GM21786 (cell line): ENCODE measurements at regions not wholly inside any gene's neighbourhood (a gene's known extent, or its start where the extent isn't known, plus 50 kb on each side); places are given as distances from the start of the nearest gene placed in this dataset.

Experiments used
- ATAC-seq: cut with Tn5 transposase; IDR thresholded peaks from one replicate; pipeline ENCODE4 v1.9.1; 2021; ENCODE audit not compliant: unreplicated experiment

DNA sequence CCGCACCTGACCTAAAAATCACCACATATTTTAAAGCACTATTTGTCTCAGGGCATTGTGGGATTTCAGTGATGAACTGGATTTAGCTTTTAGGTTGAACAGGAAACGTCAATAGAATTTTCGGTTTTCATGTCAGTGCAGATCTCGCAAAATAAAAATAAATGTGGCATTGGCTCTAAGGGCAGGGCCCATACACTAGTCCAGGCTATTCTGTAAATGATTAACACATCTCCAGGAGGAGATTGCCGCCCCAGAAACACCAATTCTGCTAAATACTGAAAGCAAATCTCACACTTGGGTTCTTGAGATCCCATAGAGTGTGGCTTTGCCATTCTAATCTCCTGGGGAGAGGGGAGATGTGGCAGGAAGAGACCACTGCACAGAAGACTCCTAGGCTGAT, 1494.0 kb upstream of the TMEM132C start:
- no peak for ATAC-seq

GRCh38 chr12:126773491-126773890, 1493.5 kb upstream of the TMEM132C start:
- ATAC-seq: no peak

DNA sequence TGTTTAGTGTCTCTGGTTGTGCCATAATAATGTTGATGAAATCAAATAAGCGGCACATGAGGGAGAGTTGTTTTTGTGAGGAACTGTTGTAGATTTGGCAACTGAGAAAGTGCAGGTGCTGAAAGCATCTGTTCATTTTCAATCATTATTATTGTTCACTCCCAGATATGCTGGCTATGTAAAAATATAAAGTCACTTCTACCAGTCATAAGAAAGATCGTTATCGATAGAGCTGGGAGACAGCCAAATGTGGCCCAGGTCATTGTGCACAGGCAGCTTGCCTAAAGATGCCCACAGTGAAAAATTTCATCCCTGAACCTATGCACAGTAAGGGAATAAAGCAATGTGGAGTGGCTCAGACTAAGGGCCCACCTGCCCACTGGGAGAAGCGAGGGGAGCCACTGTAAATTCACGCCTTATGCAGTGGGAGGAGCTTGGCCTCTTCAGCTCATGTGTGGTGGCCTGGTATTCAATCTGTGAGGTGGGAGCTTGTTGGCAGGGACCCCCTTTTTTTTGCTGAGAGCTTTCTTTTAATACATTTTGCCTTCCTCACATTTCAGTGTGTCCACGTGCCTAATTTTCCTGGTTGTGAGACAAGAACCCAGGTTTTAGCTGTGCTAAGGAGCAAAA, 1490.8 kb upstream of the TMEM132C start:
- ATAC-seq: no peak

DNA sequence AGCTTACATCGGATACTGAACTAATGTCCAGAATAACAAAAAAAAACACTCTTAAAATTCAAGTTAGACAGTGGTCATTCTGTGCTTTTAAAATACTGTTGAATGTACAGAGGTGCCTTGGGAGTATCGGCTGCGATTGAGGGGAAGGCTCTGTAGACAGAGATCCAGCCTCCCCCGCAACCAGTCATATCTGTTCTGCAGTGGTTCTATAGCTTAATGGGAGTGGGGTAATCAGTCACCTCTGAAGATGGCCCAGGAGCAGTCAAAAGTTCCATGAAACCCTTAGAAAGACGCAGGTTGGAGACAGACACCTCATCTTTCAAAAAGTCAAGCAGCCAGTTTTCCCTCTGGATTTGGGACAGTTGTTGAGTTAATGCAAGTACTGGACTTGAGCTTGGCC, 1486.6 kb upstream of the TMEM132C start:
- no peak for ATAC-seq

DNA sequence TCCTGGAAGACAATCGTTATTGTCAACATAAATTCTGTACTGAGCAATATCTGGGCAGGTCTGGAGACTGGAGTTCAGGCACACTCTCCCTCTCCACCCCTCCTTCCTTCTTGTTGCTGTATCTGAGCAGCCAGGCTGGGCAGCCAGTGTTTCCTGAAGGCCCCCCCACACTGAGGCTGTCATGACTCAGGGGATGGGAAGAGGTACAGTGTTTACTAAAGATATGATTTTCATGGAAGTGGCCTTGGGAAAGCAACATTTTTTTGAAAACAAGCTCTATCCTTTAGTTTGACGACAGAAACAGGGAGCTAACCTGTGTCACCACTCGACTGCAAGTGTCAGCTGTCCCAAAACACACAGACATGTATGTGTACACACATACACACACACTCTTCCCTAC, 1485.4 kb upstream of the TMEM132C start:
- no peak for ATAC-seq

GRCh38 chr12:126782083-126782482, 1484.9 kb upstream of the TMEM132C start:
- ATAC-seq: no peak

- no peak for ATAC-seq
Measured at GRCh38 chr12:126784328-126784921, 1482.5 kb upstream of the TMEM132C start.

DNA sequence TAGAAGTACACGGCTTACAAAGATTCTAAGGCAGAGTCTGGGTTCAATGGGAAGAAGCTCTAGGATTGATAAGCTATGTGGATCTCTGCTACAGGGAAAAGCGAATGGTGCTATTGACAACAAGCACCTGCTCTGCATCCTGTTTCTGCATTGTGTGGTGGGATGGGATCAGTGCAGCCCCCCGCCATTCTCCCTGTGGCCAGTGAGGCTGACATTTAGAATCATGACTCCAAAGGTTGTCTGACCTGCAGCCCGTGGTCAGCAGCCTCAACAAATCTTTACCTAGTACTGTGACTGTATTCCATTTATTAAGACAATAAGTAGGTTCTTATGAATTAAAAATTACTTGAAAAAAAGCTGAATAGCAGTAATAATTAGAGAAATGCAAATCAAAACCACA, 1477.0 kb upstream of the TMEM132C start:
- ATAC-seq: no peak

- ATAC-seq: no peak
Measured at GRCh38 chr12:126791122-126791521, 1475.8 kb upstream of the TMEM132C start.

- ATAC-seq: no peak
Measured at GRCh38 chr12:126792411-126792810, 1474.6 kb upstream of the TMEM132C start.

DNA sequence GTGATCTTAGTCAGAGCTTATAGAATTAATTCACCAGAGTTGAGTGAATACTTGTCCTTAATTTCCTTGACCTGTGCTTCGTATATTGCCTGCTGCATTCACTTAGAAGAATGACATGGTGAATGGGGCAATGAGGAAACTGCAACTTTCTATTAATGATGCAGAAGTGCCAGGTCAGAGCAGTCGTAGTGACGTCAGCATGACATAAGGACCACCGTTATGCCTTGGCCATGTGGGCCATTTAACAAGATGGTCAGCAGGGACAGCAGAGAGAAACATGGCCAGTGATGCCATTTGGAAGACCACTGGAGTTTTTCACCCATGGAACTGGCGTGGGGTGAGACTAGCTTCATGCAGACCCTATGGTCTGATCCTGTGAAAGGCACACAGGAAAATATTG, 1469.4 kb upstream of the TMEM132C start:
- ATAC-seq: no peak

DNA sequence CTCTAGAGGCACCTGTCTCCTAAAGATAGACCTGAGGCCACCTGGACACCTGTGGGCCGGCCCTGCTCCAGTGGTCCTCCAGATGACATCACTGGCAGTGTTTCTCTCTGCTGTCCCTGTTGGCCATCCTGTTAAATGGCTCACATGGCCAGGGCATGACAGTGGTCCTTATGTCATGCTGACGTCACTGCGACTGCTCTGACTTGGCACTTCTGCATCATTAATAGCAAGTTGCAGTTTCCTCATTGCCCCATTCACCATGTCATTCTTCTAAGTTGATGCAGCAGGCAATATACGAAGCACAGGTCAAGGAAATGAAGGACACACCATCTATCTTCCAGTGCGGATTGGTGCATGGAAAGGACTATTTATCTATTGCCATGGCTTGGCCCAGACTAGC, 1468.5 kb upstream of the TMEM132C start:
- ATAC-seq: no peak

DNA sequence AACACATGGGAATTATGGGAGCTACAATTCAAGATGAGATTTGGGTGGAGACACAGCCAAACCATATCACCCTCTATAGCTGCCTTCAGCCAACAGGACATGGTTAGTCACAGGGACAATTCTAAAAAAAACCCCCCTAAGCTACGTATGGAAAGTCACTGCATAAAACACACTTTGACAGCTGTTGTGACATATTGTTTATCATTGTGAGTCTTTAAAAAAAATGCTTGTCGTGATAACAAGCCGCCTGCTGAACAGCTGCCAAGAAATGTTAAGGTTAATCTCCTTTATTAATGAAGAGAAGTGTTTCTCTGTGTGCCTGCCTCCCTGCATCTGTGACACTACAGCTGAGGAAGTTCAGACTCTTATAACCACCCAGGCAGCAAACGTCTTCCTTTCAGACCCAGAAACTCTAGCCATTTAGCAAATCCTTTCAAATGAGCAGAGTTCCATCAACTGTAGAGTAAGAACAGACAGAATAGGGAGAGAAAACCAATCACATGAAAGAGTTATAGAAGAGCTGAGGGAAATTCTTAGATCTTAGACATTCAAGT, 1459.6 kb upstream of the TMEM132C start:
- ATAC-seq: no peak

- no peak for ATAC-seq
Measured at GRCh38 chr12:126811391-126811790, 1455.6 kb upstream of the TMEM132C start.

DNA sequence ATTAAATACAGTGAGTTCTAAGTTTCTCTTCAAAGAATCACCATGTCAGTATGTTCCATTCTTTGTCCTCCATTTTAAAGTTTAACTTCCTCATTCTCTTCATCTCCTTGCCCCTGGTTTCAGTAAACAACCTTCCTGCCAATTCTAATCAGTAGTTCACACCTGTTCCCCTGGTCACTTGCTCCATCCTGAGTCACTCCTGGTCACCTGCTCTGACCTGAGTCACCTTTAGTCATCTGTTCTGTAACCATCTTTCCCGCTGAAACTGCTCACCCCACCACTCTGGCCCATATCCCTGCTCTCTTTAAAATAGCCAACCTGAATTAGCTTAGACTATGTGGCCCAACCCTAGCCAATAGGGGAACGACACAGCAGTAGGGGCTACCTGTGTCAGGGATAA, 1447.4 kb upstream of the TMEM132C start:
- no peak for ATAC-seq

GRCh38 chr12:126830778-126831680, 1435.9 kb upstream of the TMEM132C start:
- ATAC-seq: no peak

DNA sequence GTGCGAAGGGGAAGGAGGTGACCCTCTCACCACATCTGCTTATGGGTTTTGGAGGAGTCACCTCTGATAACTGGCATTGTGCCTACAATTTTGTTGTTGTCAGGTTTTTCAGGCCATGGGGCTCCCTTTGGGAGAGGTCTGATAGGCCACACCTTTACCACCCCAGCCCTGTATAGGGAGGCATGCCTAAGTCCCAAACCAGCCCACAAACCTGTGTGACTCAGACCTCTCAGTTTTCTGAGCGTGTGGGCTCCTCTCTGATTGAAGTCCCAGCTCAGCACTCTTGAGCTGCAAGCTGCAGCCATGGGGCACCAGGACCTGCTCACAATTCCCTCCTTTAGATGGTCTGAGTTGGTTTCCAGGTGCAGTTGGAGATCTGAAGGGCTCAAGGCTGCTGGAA, 1429.3 kb upstream of the TMEM132C start:
- no peak for ATAC-seq

GRCh38 chr12:126843915-126844669, 1422.9 kb upstream of the TMEM132C start:
- no peak for ATAC-seq

DNA sequence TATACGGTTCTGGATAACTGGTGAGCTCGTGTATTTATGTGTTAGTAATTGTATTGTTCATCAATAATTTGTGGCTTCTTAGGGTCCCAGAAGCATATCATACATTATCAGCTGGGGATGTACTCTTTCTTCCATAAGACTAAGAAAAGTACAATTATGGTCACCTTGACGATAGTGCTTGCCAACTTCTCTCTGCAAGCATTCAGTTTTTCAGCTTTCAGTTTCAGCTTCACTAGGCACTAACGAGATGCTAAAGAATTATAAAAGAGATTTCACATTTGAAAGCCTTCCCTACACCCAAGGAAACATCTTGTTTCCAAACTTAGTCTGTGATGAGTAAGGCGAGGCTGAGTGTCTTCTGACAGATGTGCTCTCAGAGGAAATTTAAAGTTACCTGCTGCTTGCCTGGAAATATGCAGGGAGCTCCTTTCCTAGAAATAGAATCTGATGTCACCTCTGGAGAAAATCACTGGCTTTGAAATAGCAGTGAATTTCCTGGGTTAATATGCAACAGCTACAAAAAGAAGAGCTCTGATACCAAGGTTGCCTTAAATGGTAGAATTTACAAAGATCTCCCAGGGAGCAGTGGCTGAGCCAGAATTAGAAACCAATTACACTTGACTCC, 1419.9 kb upstream of the TMEM132C start:
- ATAC-seq: no peak

- ATAC-seq: no peak
Measured at GRCh38 chr12:126855768-126856167, 1411.2 kb upstream of the TMEM132C start.

- no peak for ATAC-seq
Measured at GRCh38 chr12:126856958-126857357, 1410.0 kb upstream of the TMEM132C start.
